HG02610 (cell line): ENCODE measurements at regions not wholly inside any gene's neighbourhood (a gene's known extent, or its start where the extent isn't known, plus 50 kb on each side); places are given as distances from the start of the nearest gene placed in this dataset.

Source experiments
- ATAC-seq: cut with Tn5 transposase; IDR thresholded peaks from one replicate; pipeline ENCODE4 v1.9.1; 2021; ENCODE audit warnings: mild to moderate bottlenecking, moderate library complexity; ENCODE audit not compliant: unreplicated experiment

DNA sequence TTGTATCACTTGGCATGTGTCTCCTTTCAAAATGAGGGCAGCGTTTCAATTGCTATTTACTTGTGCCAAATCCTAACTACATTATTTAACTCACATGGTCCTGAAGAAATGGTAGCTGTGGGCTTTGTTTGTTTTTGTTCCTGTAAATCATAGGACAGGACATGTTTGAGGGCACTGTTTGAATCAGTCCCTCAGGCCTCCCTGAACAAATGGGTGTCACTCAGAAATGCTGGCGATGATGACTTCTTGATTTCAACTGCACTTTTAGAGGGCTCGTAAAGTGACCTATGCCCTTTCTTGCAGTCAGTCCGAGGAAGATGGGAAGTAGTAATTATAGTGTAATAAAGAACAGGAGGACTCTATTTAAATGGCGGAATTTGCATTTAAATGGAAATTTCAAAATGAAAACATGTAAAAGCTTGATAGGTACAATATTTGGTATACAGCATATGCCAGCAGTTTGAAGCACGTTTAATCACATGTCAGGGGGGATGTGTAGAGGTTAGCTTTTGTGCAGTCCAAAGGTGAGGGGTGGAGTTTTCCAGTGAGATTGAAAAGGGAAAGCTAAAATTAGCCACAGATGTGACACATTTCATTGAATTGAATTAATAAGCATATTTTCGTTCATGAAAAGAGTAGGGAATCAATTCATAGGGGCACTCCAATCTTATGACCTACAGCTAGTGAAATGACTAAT is 1958.7 kb upstream of the IGFBP7 start:
- no peak for ATAC-seq

DNA sequence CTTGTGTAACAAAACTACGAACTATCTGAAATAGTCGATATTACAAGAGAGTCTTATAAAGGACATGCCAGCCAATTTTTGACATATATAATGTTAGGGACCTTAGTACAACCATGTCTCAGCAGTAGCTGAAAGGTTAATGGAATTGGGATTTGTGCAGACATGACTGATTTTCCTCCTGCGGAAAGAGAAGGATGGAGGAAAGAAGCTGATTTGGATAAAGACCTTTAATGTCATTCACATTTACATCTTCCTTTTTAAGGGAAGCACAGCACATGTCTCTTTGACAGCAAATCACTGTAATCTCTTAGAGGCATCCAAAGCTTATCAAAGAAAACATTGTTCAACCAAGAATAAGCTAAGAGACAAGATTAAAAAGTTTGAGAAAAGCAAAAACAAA is 1976.2 kb upstream of the IGFBP7 start:
- ATAC-seq = no peak

DNA sequence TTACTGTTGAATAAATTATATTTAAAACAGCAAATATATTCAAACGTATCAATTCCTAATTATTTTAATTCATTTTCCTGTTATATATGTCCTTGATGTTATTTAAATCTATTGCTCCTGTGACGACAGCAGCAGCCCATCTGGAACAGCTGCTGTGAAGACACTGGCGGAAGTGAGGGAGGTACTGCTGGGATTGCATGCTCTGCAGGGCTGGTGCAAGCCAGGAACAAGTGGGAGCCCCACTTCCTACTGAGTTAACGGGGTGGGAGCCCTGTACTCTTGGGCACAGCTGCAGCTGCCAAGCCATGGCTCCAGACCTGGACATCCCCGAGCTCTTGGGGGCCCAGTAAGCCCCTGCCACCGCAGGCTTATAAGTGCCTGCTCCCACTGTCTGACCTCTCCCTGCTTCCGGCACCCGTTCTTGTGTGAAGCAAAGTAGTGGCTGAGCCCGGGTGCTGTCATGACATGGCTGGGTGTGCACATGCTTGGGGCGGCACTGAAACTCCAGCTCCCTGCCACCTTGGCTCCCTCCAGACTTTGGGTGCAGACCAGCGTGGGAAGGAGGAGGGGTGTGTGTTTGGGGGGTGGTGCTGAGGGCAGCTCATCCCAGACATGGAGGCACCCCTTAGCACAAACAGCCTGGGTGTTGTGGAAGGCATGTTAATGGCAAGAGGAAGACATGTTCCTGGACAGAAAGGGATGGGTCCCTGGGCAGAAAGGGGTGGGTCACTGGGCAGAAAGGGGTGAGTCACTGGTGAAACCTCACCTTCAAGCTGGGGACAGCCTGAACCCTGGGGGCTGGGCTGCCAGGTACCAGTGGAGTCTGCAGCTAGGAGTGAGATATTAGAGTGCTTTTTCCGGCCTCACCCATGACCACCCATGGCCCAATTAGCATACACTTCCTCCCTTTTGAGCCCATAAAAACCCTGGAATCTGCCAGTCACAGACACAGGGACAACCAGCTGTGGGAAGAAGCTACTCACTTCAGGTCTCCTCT is 1981.3 kb upstream of the IGFBP7 start:
- no peak for ATAC-seq

DNA sequence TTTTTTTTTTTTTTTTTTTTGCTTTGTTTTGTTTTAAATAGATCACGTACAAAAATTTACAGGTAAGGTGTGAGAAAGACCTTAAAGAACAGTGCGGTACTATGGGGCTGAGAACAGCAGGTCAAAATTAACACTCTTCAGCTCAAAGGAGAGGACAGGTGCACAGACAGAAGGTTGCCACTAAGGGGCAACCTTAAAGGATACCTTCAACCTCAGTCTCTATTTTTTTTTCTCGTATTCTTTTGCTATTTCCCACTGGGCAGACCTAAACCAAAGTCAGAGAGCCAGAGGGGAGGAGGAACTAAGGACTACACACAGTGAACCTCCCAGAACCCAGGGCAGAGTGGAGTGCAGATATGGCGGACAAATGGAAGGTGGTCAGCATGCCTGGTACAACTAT is 1984.3 kb upstream of the IGFBP7 start:
- ATAC-seq = no peak

DNA sequence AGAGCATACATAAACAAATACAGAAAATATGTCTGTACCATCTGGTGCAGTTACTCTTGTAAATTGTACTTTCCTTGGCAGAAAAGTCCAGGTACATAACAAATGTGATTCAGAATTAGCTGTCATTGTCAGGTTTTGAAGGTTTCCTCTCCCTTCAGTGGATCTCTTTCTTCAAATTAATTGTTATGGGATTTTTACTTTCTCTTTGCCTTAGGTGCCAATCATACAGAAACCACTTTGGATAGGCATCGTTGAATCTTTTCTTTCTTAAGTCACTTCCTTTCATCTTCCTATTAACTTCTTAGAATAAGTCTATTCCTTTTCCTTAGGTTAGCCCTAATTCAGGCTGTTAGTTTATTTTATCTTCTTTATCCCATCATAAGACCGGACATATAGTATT is 1992.1 kb upstream of the IGFBP7 start:
- ATAC-seq = no peak

DNA sequence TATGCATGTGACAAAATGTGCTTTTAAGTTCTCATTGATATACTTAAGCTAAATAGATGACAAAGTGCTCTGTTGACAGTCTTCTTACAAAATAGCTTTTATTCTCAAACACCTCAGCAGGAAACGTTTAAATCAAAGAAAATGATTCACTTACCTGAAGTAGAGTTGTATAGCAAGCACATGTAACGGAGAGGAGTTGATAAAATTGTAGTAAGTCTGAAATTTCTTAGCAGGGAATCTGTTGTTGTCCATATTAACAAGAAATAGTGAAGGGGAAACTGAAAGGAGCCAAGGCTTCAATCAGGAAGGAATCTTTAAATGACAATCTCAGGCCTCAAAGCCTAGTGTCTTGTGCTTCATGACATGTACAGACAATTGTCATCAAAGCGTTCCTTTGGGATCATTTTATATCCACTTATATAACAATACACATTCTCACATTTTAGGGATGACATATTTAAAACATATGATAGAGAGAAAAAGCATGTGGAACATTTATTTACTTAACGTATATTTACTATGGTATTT is 2010.2 kb upstream of the IGFBP7 start:
- no peak for ATAC-seq

DNA sequence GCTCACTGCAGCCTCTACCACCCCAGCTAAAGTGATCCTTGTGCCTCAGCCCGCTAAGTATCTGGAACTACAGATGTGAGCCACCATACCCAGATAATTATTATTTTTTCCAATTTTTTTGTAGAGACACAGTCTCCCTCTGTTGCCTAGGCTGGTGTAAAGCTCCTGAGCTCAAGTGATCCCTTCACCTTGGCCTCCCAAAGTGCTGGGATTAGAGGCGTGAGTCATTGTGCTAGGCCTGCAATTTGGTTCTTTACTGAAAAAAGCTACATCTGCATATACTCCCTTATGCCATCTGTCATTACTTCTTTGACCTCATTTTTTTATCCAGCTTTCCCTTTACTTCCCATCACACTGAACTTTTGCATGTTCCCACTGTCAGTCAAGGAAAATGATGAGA is 2012.4 kb upstream of the IGFBP7 start:
- ATAC-seq = no peak

DNA sequence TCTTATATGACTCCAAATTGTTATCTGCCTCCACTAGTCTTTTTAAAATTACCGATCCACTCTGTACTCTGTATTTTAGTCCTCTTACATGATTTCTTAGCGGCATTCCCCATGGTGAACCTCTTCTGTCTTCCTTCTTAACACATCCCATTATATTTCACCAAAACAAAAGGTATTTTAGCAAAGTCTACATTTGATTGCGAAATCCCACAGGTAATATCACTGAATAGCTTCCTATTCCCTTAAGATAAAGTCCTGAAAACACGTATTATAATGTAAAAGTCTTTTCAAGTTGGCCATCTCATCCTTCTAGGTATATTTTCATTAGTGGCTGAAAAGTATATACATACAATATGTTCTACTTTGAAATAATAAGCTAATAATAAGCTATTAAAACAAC is 2016.0 kb upstream of the IGFBP7 start:
- ATAC-seq = no peak

DNA sequence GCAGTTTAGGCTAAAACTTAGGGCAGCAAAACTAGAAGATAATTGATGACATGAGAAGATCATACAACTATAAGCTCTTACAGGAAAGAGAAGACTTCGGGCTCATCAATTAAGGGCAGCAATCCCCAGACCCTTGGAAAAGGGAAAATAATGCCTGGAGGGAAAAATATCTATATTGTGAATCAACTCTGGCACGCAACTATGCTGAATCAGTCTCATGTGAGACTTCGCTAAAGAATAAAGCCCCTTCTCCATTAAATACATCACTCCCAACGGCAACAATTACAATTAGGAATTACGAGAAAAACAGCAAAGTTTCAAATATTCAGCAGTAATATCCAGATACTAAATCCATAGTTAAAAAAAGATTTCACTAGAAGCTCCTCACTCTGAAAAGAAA is 2016.8 kb upstream of the IGFBP7 start:
- ATAC-seq = no peak

DNA sequence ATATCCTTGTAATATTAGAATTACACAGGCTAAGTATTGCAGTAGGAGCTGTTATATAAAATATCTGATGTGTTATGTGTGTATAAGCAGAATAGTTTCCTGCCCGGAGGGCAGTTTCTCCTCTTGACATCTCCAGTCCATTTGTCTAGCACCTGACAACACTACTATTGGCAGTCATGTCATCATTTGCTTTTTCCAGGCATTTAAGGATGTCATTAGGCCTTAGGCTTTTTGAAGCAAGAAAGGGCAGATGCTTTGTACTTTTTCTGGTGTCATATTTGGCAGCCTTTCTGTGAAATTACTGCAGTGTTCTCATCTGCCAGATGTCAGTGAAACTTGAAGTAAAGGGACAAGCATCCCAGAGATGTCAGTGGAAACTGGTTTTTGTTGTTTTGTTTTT is 2017.6 kb upstream of the IGFBP7 start:
- no peak for ATAC-seq

DNA sequence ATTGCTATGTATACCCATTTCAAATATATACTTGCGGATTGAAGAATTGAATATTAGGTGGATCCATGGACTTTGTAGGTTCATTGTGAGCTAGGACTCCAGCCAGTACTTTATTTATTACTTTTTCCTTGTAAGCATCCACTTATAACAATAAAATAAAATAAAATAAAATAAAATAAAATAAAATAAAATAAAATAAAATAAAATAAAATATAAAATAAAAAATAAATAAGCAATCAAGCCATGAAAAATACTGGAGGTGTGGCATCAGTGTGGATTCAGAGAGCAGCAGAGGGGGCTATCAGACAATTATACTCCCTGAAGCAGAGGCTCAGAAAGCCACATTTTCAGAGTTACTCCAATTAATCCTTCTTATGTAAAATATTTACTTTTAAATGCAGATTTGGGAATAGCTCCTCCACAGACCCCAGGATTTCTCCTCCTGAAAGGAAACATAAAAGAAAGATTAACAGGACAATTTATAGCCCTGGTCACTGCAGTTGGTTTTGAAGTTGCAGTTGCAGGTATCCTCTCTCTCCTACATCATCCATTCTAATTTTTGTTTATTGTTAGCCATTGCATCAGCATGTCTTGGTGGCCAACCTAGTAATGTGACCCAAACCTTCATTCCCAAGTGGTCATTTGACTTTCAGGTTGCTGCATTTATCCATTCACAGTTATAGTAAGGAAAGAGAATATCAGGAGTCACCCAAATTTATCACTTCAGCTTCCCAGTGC is 2025.2 kb upstream of the IGFBP7 start:
- ATAC-seq = no peak

DNA sequence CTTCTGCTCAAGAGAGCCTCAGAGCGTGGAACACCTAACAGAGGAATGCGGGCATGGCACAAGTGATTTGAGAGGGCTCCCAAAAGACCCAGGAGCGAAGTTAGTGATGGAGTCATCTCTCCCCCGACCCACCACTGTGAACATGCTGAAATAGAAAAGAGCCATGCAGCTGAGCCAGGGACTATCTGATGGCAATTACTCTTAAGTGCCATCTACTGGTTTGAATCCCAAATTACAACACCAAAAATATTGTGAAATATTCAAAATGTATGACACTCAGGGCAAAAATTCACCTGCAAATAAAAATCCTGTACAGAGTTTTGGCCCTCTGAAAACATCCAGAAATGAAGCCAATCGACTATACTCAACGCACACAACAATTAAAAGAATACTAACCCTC is 2038.9 kb upstream of the ADGRL3 start:
- no peak for ATAC-seq

DNA sequence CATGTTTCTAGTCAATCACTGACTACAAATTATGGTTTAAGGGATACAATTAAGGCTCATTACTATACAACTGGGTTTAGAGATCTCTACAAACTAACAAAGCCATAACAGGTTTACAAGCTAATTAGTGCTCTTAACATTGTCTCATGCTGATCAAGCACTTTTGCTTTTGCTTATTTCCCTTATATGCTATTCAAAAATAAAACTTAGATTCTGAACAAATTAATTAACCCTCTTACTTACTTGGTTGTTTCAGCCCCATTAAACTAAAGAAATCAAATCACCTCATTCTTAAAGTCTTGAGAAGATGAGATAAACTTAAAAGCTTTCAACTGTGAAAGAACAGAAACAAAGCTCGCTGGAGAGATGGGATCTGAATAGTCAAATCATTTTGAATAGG is 2024.5 kb upstream of the ADGRL3 start:
- ATAC-seq = no peak

DNA sequence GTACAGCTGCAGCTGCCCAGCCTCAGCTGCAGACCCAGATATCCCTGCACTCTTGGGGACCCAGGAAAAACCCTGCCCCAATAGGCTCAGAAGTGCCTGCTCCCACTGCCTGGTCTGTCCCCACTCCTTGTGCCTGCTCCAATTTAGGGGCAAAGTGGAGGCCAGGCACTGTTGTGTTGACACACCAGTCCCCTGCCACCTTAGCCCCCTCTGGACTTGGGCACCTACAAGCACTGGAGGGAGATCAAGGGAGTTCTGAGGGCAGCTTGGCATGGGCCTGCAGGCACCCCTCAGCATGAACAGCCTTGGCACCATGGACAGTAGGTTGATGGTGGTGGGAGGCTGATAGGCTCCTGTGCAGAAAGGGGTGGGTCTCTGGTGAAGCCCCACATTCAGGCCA is 2020.8 kb upstream of the ADGRL3 start:
- ATAC-seq = no peak

DNA sequence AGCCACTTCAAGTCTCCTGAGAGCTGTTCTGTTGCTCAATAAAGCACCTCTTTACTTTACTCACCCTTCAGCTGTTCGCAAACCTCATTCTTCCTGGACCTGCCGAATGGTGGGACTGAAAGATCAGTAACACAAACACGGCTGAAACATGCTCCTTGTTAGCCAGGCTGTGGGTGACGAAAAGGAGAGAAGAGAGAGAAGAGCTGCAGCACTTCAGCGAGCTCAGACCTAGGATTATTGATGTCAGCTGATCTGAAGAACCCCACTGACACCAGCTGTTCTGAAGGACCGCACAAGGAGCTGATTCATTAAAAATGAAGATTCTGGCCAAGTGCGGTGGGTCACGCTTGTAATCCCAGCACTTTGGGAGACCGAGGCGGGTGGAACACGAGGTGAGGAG is 2020.0 kb upstream of the ADGRL3 start:
- no peak for ATAC-seq

DNA sequence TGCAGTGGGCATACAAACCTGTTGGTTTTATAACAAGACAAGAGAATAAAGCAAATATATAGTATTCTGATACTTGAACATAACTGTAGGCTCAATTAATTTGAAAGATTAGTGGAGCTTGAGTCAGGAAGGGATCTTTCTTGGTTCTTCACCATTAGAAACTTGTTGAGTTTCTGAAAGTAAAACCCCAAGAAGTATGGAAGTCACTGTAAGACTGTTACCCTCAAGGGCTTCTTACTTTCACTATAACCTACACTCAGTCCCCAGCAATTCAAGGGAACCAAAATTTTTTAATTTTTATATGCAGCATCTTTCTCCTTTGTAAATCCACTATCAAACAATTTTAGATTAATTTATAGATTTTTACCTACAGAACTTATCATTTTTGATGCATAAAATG is 2019.2 kb upstream of the ADGRL3 start:
- no peak for ATAC-seq

DNA sequence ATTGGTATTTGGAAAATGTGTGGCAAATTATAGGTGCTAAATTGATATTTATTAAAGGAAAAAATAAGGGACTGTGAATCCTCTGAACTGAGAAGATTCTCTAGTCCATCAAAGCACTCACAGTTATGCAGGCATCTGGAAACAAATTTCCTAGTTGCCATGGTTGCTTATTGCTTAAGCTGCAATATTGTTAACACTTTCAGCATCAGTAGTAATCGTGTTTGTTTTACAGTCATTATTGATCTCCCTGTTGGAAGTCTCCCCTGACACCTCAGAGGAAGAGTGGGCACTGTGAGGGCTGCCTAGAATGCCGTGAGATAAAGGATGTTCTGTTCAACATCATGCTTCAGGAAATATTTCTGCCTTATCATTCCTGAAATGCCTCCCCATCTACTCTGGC is 2004.3 kb upstream of the ADGRL3 start:
- ATAC-seq = no peak

DNA sequence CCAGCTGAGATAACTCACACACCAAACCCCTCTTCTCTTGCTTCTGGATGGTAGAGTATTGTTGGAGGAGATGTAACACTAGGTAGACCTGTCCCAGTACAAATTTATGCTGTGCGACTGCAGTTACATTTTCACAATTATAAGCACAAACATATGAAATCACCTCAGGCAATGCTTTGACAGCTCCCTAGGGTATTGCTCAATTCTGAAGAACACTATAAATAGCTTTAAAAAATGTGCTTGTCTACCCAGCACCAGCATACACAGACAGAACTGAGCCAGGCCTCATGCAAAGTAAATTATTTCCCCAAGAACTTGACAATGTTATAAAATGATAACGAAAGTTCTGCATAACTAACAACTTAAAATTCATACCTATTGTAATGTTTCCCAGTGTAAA is 1999.1 kb upstream of the ADGRL3 start:
- ATAC-seq = no peak

DNA sequence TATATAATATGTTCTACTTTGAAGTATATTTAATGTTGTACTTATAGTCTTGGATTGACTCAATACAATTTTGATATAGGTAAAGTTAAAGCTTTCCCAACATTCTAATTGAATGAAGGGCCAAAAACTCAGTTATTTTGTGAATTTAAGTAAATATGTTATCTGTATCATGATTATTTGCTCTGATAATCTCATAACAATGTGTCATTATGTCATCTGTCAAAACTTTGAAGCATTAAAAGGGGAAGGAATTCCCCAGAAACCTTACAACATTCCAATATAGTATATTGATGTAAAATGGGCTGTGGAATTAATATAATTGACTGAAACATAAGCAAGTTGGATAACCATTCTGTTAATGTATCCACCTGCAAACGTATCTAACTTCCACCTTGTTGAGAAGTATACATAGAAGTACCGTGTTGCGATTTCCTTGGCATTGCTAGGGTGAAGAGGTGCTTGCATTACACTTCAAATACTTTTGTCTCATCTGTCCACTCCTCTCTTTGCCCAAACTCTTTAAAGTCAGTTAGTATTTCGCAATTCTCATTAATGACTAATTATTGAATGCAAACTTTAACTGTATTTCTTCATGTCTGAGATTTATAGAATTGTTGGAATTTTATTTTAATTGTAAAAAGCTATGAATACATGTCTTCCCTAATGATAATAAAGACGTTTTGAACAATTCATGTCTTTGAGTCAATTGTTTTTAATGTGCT is 1982.1 kb upstream of the ADGRL3 start:
- ATAC-seq = no peak

DNA sequence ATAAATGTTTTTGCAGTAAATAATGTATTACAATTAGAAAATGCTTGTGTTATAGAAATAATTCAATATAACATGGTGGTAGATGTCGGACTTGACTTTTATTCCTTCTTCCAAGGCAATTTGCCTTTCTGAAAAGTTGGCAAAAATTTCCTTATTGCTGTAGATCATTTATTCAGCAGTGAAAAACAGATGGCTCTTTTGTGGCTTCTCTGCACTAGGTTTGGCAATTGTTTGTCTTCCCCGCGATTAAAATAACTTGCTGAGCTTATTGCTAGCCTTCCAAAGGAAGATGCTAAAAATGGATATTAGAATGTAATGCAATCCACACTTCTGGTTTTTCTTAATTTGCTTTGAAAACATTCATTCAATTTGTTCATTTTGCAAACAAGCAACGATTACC is 1977.9 kb upstream of the ADGRL3 start:
- ATAC-seq = no peak
